SK-N-MC (cell line): ENCODE measurements at regions not wholly inside any gene's neighbourhood (a gene's known extent, or its start where the extent isn't known, plus 50 kb on each side); places are given as distances from the start of the nearest gene placed in this dataset.
A peak's percentile ranks its signal among the peaks of the same experiment; 100 is the strongest.

Experiments
- DNase-seq: peaks from one replicate; pipeline ENCODE4 v3.0.0-alpha.2; 2011; ENCODE audit warnings: low read depth, low spot score
- H3K27ac ChIP-seq: fragments of 200-600 bp; sonication (generic); 2 replicates; pipeline ENCODE4 v1.5.1; 2016; ENCODE audit warnings: mixed run types
- H3K36me3 ChIP-seq: fragments of 200-600 bp; sonication (generic); 2 replicates; pipeline ENCODE4 v1.6.1; 2017; ENCODE audit warnings: antibody characterized with exemption, low read length, mixed read lengths; ENCODE audit not compliant: insufficient read depth
- H3K4me3 ChIP-seq: fragments of 200-600 bp; sonication (generic); 2 replicates; pipeline ENCODE4 v1.5.1; 2016
- H3K9ac ChIP-seq: fragments of 200-600 bp; sonication (generic); 2 replicates; pipeline ENCODE4 v1.8.0; 2017; ENCODE audit warnings: mixed run types, mixed read lengths; ENCODE audit not compliant: insufficient read length
- H3K9me3 ChIP-seq: fragments of 200-600 bp; sonication (generic); 2 replicates; pipeline ENCODE4 v1.6.1; 2017; ENCODE audit warnings: low read depth, mild to moderate bottlenecking, antibody characterized with exemption, low read length, moderate library complexity, mixed read lengths
- EZH2 ChIP-seq: fragments of 200-600 bp; sonication (generic); IDR thresholded peaks from one replicate; pipeline ENCODE4 v1.6.1; 2017; ENCODE audit warnings: antibody characterized with exemption
- FOXP2 ChIP-seq: optimal IDR thresholded peaks from 2 replicates; pipeline ENCODE3; 2011; ENCODE audit warnings: mild to moderate bottlenecking, moderate library complexity; ENCODE audit not compliant: insufficient read depth; ENCODE audit errors: extremely low read length, control extremely low read depth
- POLR2AphosphoS5 ChIP-seq: IDR thresholded peaks from 2 replicates; pipeline ENCODE4 v1.6.1; 2012; ENCODE audit warnings: mild to moderate bottlenecking, low read depth, low read length, borderline replicate concordance

DNA sequence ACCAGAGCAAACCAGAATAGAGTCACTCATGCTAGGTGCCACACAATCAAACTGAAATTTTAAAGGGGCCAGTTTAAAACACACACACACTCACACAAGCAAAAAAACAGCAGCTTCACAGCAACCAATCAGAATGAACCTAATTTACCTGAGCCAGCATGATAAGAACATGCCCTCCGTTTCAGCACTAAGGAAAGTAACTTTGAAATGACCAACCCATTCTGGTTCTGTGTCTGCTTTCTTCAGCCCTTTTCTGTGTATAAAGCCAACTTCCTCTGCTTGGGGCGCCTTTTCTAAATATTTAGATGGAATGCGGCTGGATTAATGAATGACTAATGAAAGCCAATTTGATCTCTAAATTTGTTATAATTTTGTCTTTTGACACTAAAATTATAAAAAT is 629.1 kb downstream of the ZEB2 start:
- H3K9me3 ChIP-seq: 0 out of 2 replicates have a peak, but pooled peaks cover under 1% of the 10 kb centered on the region
- TF ChIP-seq FOXP2 (no peak), EZH2 (no peak), POLR2AphosphoS5 (no peak)
- DNase-seq: no peak
- H3K4me3 ChIP-seq: no peak overlapping the region
- H3K27ac ChIP-seq: no peak overlapping the region
- H3K9ac ChIP-seq: no peak overlapping the region
- H3K36me3 ChIP-seq: no peaks in the 10 kb centered on the region

DNA sequence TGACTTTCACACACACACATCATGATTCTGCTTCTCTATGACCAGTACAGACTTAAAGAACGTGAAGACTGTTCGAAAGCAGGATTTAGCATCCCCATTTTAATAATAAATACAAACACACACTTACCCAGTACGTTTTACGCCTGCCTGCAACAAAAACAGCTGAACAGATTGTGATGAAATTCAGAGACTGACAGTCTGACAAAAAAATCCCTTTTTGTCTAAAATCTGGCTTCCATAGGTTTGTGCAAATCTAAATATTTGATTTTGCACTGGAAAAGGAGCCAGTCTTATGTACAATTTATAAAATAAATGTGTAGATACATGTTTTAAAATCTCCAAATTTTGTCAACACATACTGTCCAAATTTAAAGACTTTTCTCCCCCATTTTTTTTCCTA is 630.7 kb downstream of the ZEB2 start:
- no peaks in the 10 kb centered on the region for H3K36me3 ChIP-seq
- no peak overlapping the region for H3K9ac ChIP-seq
- no peak overlapping the region for H3K27ac ChIP-seq
- TF ChIP-seq EZH2: no peak
- TF ChIP-seq FOXP2: no peak
- no peak for TF ChIP-seq POLR2AphosphoS5
- H3K9me3 ChIP-seq: no peaks in the 10 kb centered on the region
- H3K4me3 ChIP-seq: no peak overlapping the region
- no peak for DNase-seq

DNA sequence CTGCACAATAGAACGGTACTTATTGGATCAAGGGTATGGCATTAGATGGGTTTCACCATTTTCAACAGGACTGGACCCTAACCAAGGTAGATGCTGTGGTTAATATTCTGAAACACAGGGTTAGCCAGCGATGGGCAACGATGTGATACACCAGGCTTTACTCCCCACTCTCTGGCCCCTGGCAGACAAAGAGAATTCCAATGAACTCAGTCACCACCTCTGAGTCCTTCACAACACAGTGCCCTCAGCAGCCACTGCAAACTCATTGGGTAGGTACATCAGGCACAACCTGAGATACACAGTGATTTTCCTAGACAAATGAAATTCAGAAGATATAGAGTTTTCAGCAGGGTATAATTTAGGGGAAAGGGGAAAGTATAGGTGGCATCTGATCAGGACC is 634.5 kb downstream of the ZEB2 start:
- DNase-seq: no peak
- Histone ChIP-seq H3K4me3 (no peak overlapping the region), H3K27ac (no peak overlapping the region), H3K9ac (no peak overlapping the region), H3K9me3 (no peaks in the 10 kb centered on the region), H3K36me3 (no peaks in the 10 kb centered on the region)
- TF ChIP-seq EZH2: no peak
- no peak for TF ChIP-seq FOXP2
- TF ChIP-seq POLR2AphosphoS5: no peak

DNA sequence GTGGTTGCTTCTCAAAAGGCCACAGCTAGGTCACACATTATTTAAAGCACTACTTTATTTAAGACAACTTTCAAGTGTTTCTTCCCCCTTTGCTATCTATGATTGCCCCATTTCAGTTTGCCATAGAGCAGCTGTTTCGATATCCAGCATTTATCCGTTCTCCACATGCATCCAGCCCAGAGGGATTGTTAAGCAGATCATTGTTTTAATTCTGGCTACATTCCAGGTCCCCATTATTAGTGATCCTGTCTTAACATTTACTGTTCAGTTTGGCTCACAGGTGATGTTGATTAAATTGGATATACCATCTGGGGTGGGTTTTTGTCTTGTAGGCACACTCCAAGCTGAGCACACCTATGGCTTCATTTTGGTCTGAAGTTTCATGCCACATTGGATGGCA is 638.7 kb downstream of the ZEB2 start:
- DNase-seq: no peak
- no peak overlapping the region for H3K4me3 ChIP-seq
- no peak overlapping the region for H3K9ac ChIP-seq
- no peaks in the 10 kb centered on the region for H3K9me3 ChIP-seq
- no peak overlapping the region for H3K27ac ChIP-seq
- TF ChIP-seq EZH2: no peak
- TF ChIP-seq POLR2AphosphoS5: no peak
- TF ChIP-seq FOXP2: no peak
- no peaks in the 10 kb centered on the region for H3K36me3 ChIP-seq

DNA sequence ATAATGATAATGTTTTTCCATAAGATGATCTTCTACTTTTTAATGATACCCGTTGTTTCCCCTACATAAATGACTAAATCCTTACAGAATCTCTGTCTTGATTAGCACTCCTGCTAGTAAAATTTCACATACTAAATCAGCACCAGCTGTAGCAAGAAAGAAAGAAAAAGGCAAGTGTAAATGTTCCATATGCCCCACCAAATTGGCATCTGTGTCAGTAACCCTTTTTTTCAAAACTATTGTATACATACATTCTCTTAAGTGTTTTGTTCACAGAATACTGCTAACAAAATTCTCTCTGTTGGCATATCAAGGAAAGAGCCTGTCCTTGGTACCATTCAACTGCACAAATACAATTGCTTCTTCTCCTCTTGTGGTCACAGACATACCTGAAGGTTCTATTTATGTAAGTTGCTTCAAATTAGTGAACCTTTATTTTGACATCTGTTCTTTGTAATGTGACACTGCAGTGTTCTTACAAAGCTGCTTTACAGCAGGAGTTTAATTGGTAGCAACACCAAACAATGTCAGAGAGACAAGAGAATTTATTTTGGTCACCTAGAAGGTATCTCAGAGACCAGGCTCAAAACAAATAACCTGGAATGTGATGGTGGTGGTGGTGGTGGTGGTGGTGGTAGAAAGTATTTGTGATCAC is 641.9 kb downstream of the ZEB2 start:
- no peaks in the 10 kb centered on the region for H3K9me3 ChIP-seq
- no peak overlapping the region for H3K4me3 ChIP-seq
- no peak overlapping the region for H3K9ac ChIP-seq
- H3K27ac ChIP-seq: 0 out of 2 replicates have a peak overlapping the region, but pooled peaks have one; percentile 12
- TF ChIP-seq POLR2AphosphoS5 (no peak), EZH2 (no peak), FOXP2 (no peak)
- H3K36me3 ChIP-seq: no peaks in the 10 kb centered on the region
- DNase-seq: no peak

DNA sequence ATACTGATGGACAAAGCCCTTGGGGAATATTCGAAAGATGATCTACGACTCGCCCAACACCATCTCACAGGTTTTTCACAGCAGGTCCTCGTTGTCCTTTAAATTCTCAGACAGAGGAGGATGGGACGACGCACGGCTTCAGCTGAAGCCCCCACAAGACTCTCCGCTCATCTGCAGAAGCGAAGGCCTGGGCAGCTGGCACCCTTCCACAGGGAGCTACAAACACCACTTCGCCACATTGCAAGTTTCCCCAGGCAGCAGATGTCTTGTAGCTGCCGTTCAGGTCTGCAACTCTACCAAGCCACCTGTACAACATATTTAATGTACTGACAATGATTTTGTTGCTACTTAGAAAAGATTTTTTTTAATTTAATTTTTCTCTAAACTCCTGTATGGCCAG is 642.9 kb downstream of the ZEB2 start:
- Histone ChIP-seq H3K27ac (no peak overlapping the region), H3K9ac (no peak overlapping the region), H3K4me3 (no peak overlapping the region), H3K36me3 (no peaks in the 10 kb centered on the region), H3K9me3 (no peaks in the 10 kb centered on the region)
- DNase-seq: no peak
- TF ChIP-seq POLR2AphosphoS5 (no peak), EZH2 (no peak), FOXP2 (no peak)

DNA sequence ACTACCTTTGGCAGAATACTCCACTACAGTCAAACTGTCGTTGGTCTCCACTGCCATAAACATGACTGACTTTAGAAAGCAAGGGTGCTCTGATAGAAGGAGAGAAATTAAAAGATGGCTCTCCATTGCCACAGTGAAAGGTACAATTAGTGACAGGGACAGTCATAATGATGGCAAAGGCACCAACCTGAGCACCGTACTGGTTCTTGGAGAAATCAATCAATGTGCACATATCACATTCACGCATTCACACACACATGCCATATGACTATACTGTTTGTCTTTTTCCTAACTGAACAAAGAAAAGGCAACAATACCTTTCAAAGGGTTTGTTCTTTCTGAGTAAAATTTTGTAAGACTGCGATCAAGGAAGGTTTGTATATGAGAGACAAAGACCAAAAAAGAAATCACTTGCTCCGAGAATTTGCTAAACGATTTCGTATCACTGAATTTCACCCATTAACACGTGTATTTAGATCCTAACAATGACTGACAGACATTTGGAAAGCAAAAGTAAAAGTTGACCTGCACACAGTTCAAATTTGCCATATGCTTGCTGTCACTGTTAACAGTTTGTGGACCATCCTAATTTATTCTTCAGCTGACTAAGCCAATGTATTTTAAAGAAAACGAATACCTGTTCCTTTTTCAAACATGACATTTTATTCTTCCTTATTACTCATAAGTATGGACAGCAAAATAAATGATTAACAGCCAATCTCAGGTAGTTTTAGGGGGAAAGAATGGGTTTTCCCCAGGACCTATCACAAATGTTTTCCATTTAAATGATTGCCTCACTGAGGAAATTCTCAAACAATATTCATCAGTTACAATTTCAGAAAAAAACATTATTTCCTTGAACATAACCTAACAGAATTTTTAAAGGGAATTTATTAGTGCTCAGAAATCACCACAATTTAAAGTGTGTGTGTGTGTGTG is 644.4 kb downstream of the ZEB2 start:
- no peak overlapping the region for H3K9ac ChIP-seq
- DNase-seq: no peak
- H3K36me3 ChIP-seq: no peaks in the 10 kb centered on the region
- no peak overlapping the region for H3K27ac ChIP-seq
- TF ChIP-seq POLR2AphosphoS5: no peak
- TF ChIP-seq FOXP2: no peak
- TF ChIP-seq EZH2: no peak
- no peak overlapping the region for H3K4me3 ChIP-seq
- H3K9me3 ChIP-seq: peaks cover 8% of the 10 kb centered on the region

DNA sequence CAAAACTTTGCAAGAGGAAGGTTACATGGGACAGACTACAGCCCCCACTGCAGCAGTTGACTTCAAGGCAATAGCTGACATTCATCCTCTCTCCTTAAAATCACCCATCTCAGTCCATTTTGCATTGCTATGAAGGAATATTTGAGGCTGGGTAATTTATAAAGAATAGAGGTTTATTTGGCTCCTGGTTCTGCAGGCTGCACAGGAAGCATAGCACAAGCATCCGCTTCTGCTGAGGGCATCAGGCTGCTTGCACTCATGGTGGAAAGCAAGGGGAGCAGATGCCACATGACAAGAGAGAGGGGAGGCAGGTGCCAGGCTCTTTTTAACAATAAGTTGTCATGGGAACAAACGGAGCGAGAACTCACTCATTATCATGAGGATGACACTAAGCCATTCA is 646.0 kb downstream of the ZEB2 start:
- no peak for TF ChIP-seq FOXP2
- TF ChIP-seq POLR2AphosphoS5: no peak
- TF ChIP-seq EZH2: no peak
- Histone ChIP-seq H3K4me3 (no peak overlapping the region), H3K9ac (no peak overlapping the region), H3K36me3 (no peaks in the 10 kb centered on the region), H3K9me3 (peaks cover 9% of the 10 kb centered on the region), H3K27ac (no peak overlapping the region)
- DNase-seq: no peak

DNA sequence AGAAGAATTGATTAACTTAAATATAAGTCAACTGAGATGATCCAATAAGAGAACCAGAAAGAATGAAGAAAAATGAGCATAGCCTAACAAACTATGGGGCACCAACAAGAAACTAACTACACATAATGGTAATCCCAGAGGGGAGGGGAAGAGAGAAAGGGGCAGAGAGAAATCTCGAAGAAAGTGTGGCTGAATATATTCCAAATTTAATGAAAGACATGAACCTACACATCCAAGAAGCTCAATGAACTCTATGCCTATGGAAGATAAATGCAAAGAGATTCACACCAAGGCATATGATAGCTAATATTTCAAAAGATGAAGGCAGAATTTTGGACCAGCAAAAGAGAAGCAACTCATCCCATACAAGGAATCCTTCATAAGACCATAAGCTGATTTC is 649.2 kb downstream of the ZEB2 start:
- H3K36me3 ChIP-seq: no peaks in the 10 kb centered on the region
- H3K9me3 ChIP-seq: peaks cover 9% of the 10 kb centered on the region
- H3K4me3 ChIP-seq: no peak overlapping the region
- TF ChIP-seq EZH2 (no peak), FOXP2 (no peak), POLR2AphosphoS5 (no peak)
- no peak overlapping the region for H3K27ac ChIP-seq
- no peak for DNase-seq
- H3K9ac ChIP-seq: no peak overlapping the region
